G401 (cell line): ENCODE measurements at regions not wholly inside any gene's neighbourhood (a gene's known extent, or its start where the extent isn't known, plus 50 kb on each side); places are given as distances from the start of the nearest gene placed in this dataset.
"Not testable (repeated sequence)": the region's sequence is repeated elsewhere in the genome, so short reads cannot be mapped to it uniquely, and the experiment has no call there.

ENCODE experiments used
- DNase-seq: peaks from one replicate; pipeline ENCODE4 v3.0.0-alpha.2; 2015; ENCODE audit warnings: low spot score
- in situ Hi-C: cut with HindIII; loops from 2 replicates; pipeline ENCODE4 v1.10.0; 2016; ENCODE audit warnings: low sequenced_read_pairs, mixed read lengths

DNA sequence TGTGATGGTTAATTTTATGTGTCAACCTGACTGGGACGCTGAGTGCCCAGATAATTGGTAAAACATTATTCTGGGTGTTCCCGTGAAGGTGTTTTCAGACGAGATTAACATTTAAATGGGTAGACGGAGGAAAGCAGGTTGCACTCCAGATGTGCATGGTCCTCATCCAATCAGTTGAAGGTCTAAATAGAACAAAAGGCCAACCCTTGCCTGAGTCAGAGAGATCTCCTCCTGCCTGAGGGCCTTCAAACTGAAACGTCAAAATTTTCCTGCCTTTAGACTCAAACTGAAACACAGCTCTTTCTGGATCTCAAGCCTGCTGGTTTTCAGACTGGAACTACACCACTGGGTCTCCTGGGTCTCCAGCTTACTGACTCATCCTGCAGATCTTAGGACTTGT, 73.5 kb downstream of the NPIPA8 start:
- in situ Hi-C loops, DNase-seq: not testable (repeated sequence)

GRCh38 chr16:18261848-18262247, 74.7 kb downstream of the NPIPA8 start:
- DNase-seq, in situ Hi-C loops: not testable (repeated sequence)

GRCh38 chr16:18259496-18260176, 76.9 kb downstream of the NPIPA8 start:
- in situ Hi-C loops = not testable (repeated sequence)

DNA sequence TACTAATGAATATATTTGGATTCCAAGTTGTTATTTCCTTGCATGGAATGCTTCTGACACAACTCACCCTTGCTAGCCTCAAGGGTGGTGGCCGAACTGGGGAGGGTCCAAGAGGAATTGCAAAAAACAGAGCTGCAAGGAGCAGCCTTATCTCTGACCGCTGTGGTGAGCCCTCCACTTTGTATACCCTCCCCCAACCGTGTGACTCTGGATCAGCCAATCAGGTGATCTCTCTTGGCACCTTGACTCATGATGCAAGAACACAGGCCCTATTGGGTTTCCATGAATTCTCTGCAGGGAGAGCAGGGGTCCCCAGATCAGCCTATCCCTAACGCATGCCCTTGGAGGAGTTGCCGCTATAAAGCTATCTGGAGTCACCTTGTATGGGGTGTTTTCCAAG, 83.6 kb downstream of the NPIPA8 start:
- DNase-seq, in situ Hi-C loops: not testable (repeated sequence)

More at GRCh38 chr16:18259496-18260176, 76.9 kb downstream of the NPIPA8 start:
- DNase-seq = not testable (repeated sequence)

DNA sequence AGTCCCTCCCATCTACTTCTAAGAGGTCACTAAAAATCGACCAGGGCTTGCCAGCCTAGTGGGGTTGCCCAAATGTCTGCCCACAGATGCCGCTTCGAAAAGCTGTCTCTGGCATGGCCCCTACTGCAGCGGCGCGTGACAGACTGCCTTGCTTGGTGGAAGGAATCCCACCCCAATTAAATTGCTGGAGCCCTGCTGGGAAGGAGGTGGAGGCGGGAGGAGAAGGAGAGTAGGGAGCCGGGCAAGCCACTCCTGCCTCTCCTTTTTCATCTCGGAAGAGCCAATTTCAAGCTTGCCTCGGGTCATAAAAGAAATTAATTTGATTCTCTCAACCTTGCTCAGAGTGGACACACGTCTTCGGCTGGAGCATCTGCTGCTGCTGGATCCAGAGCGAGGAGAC, 106.0 kb downstream of the NPIPA8 start:
- DNase-seq, in situ Hi-C loops: not testable (repeated sequence)

DNA sequence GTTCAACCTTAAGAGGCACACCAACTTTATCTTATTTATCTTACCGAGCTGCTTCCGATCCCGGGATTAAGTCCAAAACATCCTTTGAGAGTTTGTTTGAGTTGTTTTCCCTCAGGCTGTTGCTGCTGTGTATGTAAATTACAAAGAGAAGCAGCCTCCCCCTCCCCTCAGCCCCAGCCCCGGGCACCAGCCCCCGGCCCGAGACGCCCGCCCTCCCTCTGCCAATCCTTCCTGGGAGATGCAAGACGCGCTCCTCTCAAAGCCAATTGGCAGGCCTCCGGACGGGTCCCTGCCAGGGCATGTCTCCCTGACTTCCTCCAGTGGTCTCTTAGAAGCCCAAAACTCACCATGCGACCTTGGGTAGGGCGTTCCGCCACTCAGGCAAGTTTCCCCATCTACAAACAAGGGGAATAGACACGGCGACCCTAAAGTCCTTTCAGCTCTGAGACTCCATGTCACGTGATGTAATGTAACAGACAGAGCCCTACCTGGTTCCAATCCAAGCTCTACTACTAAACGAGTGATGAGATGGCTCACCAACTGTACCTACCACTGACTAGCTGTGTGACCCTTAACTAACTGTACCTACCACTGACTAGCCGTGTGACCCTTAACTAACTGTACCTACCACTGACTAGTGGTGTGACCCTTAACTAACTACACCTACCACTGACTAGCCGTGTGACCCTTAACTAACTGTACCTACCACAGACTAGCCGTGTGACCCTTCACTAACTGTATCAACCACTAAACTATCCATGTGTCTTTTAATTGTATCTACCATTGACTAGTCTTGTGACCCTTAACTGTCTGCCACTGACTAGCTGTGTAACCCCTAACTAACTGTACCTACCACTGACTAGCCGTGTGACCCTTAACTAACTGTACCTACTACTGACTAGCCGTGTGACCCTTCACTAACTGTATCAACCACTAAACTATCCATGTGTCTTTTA, 114.2 kb downstream of the NPIPA8 start:
- in situ Hi-C loops = not testable (repeated sequence)

DNA sequence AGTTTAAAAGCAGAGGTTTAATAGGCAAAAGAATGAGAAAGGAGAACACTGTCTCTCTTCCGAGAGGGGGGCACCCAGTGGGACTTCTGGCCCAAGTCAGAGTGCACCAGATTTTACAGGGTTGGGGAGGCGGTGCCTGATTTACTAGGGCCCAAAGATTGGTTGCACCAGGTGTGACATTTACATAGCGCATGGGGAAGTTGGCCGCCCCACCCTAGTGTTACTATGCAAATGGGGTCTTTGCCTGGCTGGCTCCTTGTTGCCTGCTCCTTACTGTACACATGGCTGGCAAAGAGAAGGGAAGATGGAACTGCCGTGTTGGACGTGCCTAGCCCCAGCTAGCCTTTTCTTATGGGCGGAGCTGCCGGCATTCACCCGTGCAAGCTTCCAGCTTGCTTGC, 118.8 kb downstream of the NPIPA8 start:
- in situ Hi-C loops, DNase-seq: not testable (repeated sequence)

More for the DNA sequence above, 114.2 kb downstream of the NPIPA8 start:
- not testable (repeated sequence) for DNase-seq

- DNase-seq, in situ Hi-C loops: not testable (repeated sequence)
Observed at GRCh38 chr16:18216814-18217213, 119.7 kb downstream of the NPIPA8 start.

DNA sequence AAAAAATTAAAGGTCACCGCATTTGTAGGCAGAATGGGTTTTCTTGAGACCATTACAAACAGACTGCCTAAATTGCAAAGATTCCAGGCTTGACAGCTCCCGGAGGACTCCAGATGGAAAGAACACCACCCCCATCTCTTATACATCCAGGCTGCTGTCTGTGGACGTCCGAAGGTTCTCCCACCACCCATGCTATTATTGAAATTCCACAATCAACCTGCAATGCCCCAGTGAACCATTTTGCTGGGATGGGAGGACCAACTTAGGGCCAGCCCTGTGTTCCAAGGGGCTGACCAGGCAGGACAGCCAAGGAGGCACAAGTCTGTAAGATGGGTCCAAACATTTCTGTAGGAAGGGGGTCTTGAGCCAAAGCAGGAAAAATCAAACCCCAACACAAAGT, 122.7 kb downstream of the NPIPA8 start:
- in situ Hi-C loops, DNase-seq: not testable (repeated sequence)

DNA sequence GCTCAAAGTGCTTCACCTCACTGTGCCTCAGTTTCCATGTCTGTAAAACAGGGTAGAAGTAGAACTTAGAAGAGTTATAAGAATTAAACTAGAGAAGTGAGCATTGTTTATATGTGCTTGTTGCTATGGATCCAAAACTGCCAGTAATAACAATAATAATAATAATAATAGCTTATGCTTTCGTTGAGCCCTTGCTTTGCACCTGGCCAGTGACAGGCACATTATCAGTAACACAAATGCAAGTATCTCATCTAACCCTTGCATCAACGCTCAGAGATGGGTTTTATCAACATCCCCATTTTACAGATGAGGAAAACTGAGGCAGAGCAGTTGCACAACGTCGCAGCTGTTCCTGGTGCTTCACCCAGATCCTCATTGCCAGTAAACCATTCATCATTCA, 125.0 kb downstream of the NPIPA8 start:
- DNase-seq, in situ Hi-C loops: not testable (repeated sequence)

GRCh38 chr16:18204786-18205185, 131.8 kb downstream of the NPIPA8 start:
- DNase-seq, in situ Hi-C loops: not testable (repeated sequence)

GRCh38 chr16:18204309-18204708, 132.2 kb downstream of the NPIPA8 start:
- in situ Hi-C loops, DNase-seq: not testable (repeated sequence)

DNA sequence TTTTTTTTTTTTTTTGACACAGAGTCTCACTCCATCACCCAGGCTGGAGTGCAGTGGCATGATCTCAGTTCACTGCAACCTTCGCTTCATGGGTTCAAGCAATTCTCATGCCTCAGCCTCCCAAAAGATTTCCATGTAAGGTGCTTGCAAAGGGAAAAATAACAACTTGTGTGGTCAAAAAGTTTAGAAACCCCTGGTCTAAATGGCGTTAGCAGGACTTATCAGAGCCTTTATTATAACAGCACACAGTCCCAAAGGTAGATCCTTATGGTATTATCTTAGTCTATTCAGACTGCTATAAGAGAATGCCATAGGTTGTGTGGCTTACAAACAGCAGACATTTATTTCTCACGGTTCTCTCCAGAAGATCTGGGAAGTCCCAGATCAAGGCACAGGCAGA, 135.0 kb downstream of the NPIPA8 start:
- DNase-seq, in situ Hi-C loops: not testable (repeated sequence)

GRCh38 chr16:18192389-18192788, 144.1 kb downstream of the NPIPA8 start:
- DNase-seq, in situ Hi-C loops: not testable (repeated sequence)

- DNase-seq, in situ Hi-C loops: not testable (repeated sequence)
Observed at GRCh38 chr16:18190179-18190578, 146.4 kb downstream of the NPIPA8 start.

DNA sequence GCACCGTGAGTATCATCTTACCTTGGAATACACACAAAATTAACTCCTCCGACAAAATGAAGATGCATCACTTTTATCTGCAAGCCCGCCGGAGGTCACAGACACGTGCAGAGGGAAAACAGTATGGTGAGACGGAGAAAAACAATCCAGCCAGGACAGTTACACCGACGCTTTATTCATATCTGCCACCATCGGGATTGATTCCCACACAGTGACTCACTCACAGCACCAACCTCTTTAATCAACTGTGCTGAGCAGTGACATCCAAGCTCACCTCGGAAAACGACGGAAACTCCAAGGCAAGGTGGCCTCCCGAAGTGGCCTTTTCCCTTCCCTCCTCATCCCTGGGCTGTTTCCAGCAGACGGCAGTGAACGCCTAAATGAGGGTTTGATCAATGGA, 151.8 kb downstream of the NPIPA8 start:
- DNase-seq, in situ Hi-C loops: not testable (repeated sequence)

DNA sequence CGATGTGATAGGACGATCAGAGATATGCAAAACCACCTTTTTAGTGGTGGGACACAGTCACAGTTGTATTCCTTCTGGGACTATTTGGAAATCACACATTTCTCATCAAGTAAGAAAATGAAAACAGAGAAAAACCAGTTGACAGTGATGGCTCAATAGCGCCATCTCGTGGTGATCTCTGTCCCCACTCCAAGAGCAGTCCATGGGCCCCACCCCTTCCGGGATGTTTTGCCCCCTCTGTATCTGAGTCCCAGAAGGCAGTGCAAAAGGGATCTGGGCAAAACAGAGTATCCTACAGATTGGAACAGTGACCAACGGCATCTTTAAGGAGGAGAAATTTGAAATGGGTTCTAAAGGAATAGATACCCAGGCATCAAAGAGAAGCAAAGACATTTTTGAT, 155.5 kb downstream of the NPIPA8 start:
- DNase-seq, in situ Hi-C loops: not testable (repeated sequence)

GRCh38 chr16:18173945-18174497, 162.5 kb downstream of the NPIPA8 start:
- in situ Hi-C loops, DNase-seq: not testable (repeated sequence)

GRCh38 chr16:18162293-18162692, 174.2 kb downstream of the NPIPA8 start:
- DNase-seq, in situ Hi-C loops: not testable (repeated sequence)
